IPS DF 4.7 (cell line): ENCODE measurements at regions not wholly inside any gene's neighbourhood (a gene's known extent, or its start where the extent isn't known, plus 50 kb on each side); places are given as distances from the start of the nearest gene placed in this dataset.
"Not testable (repeated sequence)": the region's sequence is repeated elsewhere in the genome, so short reads cannot be mapped to it uniquely, and the experiment has no call there.

Experiments used
- DNase-seq: peaks from one replicate; pipeline ENCODE4 v3.0.0-alpha.2; 2013; ENCODE audit warnings: low spot score; ENCODE audit errors: extremely low read depth

GRCh38 chr15:38941399-38941953 is 376.9 kb upstream of the RASGRP1 start:
- DNase-seq: no peak

- DNase-seq: no peak
Observed at GRCh38 chr15:38944536-38944935, 379.9 kb upstream of the RASGRP1 start.

- no peak for DNase-seq
Observed at GRCh38 chr15:38945551-38946298, 381.1 kb upstream of the RASGRP1 start.

- no peak for DNase-seq
Observed at GRCh38 chr15:38954090-38954489, 389.5 kb upstream of the RASGRP1 start.

- no peak for DNase-seq
Observed at GRCh38 chr15:38961456-38961855, 396.8 kb upstream of the RASGRP1 start.

GRCh38 chr15:38961931-38962330 is 397.3 kb upstream of the RASGRP1 start:
- no peak for DNase-seq

- no peak for DNase-seq
Observed at GRCh38 chr15:38972831-38973230, 408.2 kb upstream of the RASGRP1 start.

GRCh38 chr15:38975282-38975990 is 410.8 kb upstream of the RASGRP1 start:
- DNase-seq: no peak

- DNase-seq: peak; percentile 33
Observed at GRCh38 chr15:38991126-38991525, 426.5 kb upstream of the RASGRP1 start.

GRCh38 chr15:38991701-38992100 is 427.1 kb upstream of the RASGRP1 start:
- DNase-seq: no peak

GRCh38 chr15:38992506-38992905 is 427.9 kb upstream of the RASGRP1 start:
- no peak for DNase-seq

- DNase-seq: no peak
Observed at GRCh38 chr15:38992930-38993329, 428.3 kb upstream of the RASGRP1 start.

GRCh38 chr15:38994310-38994709 is 429.7 kb upstream of the RASGRP1 start:
- no peak for DNase-seq

GRCh38 chr15:38996111-38996631 is 431.6 kb upstream of the RASGRP1 start:
- DNase-seq: no peak

- DNase-seq: no peak
Observed at GRCh38 chr15:38997841-38998240, 433.2 kb upstream of the RASGRP1 start.

- DNase-seq: no peak
Observed at GRCh38 chr15:39000008-39000734, 435.6 kb upstream of the RASGRP1 start.

GRCh38 chr15:39009740-39010139 is 445.1 kb upstream of the RASGRP1 start:
- no peak for DNase-seq

GRCh38 chr15:39011066-39011465 is 446.5 kb upstream of the RASGRP1 start:
- DNase-seq: not testable (repeated sequence)

GRCh38 chr15:39013262-39013661 is 448.6 kb upstream of the RASGRP1 start:
- DNase-seq: no peak

GRCh38 chr15:39014682-39015081 is 450.1 kb upstream of the RASGRP1 start:
- DNase-seq: no peak

GRCh38 chr15:39016706-39017105 is 452.1 kb upstream of the RASGRP1 start:
- no peak for DNase-seq

GRCh38 chr15:39018966-39019365 is 454.4 kb upstream of the RASGRP1 start:
- no peak for DNase-seq
